Keratinocyte (primary cell): ENCODE measurements at regions not wholly inside any gene's neighbourhood (a gene's known extent, or its start where the extent isn't known, plus 50 kb on each side); places are given as distances from the start of the nearest gene placed in this dataset.

Experiments
- CTCF ChIP-seq, 3 experiments: IDR thresholded peaks in 1 of 3; conservative IDR thresholded peaks in 1 of 3; optimal IDR thresholded peaks in 1 of 3; 2 replicates in 2 of 3; 3 replicates in 1 of 3; pipeline versions ENCODE3 to v1.5.1; 2011; ENCODE audit warnings: low read length in 3 of 3, mild to moderate bottlenecking in 3 of 3, moderate library complexity in 2 of 3, control low read depth in 1 of 3, inconsistent platforms in 1 of 3; ENCODE audit not compliant: insufficient read depth in 2 of 3; ENCODE audit errors: extremely low read depth in 1 of 3
- EZH2 ChIP-seq: IDR thresholded peaks from one replicate; pipeline ENCODE4 v1.6.1; 2012; ENCODE audit warnings: inconsistent platforms, mild to moderate bottlenecking, low read length, moderate library complexity

GRCh38 chr11:64498136-64498535 lies 57.6 kb upstream of the SLC22A11 start:
- TF ChIP-seq CTCF (optimal IDR thresholded peaks at IDR 0.05 in 1 of 3, IDR thresholded peaks at IDR 0.05 in 1 of 3, conservative IDR thresholded peaks at IDR 0.05 in 1 of 3; ENCODE audit: extremely low read depth in 1 of 3, insufficient read depth in 2 of 3, low read length in 3 of 3) (no peak), EZH2 (no peak)
